WTC11 (cell line): ENCODE measurements at regions not wholly inside any gene's neighbourhood (a gene's known extent, or its start where the extent isn't known, plus 50 kb on each side); places are given as distances from the start of the nearest gene placed in this dataset.

ENCODE experiments used
- ATAC-seq: fragments of 200-7000 bp; cut with Tn5 transposase; 2 replicates; pipeline ENCODE4 v1.10.0; 2021; ENCODE audit warnings: mild to moderate bottlenecking, moderate library complexity
- CTCF ChIA-PET: fragments of 300-600 bp; sonication (Branson Sonifier 250); formaldehyde crosslinking; loops from one replicate; lab custom pipeline; 2021; ENCODE audit warnings: antibody characterized with exemption; lab: Charles Lee
- POLR2A ChIA-PET: fragments of 350-600 bp; sonication (Branson Sonifier 250); formaldehyde crosslinking; loops from one replicate; lab custom pipeline; 2021; ENCODE audit warnings: antibody characterized with exemption; lab: Charles Lee
- DNase-seq: peaks from one replicate; pipeline ENCODE4 v3.0.0; 2021; ENCODE audit warnings: low spot score
- H3K27ac Mint-ChIP-seq: 2 replicates; pipeline ENCODE4 v1.8.0; 2021; ENCODE audit warnings: mixed read lengths
- H3K27me3 Mint-ChIP-seq: 2 replicates; pipeline ENCODE4 v1.8.0; 2021; ENCODE audit warnings: low read depth, mild to moderate bottlenecking, moderate library complexity, mixed read lengths
- H3K36me3 Mint-ChIP-seq: 2 replicates; pipeline ENCODE4 v1.8.0; 2021; ENCODE audit warnings: mixed read lengths
- H3K4me1 Mint-ChIP-seq: 2 replicates; pipeline ENCODE4 v1.8.0; 2022; ENCODE audit warnings: mixed read lengths
- H3K4me3 Mint-ChIP-seq: 2 replicates; pipeline ENCODE4 v1.8.0; 2021; ENCODE audit warnings: mild to moderate bottlenecking, moderate library complexity, mixed read lengths
- H3K9me3 Mint-ChIP-seq: 2 replicates; pipeline ENCODE4 v1.8.0; 2021; ENCODE audit warnings: mixed read lengths
- ATF1 ChIP-seq: sonication (generic); formaldehyde crosslinking; IDR thresholded peaks from 2 replicates; pipeline ENCODE4 v1.8.1; 2023; ENCODE audit warnings: mild to moderate bottlenecking, moderate library complexity, missing genetic modification reagents
- CDX4 ChIP-seq: fragments of 250-450 bp; sonication (Bioruptor Pico); IDR thresholded peaks from 2 replicates; pipeline ENCODE4 v1.9.0; 2021; ENCODE audit warnings: moderate library complexity, mild to moderate bottlenecking, inconsistent platforms, borderline replicate concordance
- CREB1 ChIP-seq: sonication (generic); formaldehyde crosslinking; IDR thresholded peaks from 2 replicates; pipeline ENCODE4 v1.8.0; 2023; ENCODE audit warnings: mild to moderate bottlenecking, missing genetic modification reagents
- ELF4 ChIP-seq: sonication (generic); formaldehyde crosslinking; IDR thresholded peaks from 2 replicates; pipeline ENCODE4 v1.8.1; 2022; ENCODE audit warnings: low read depth, mild to moderate bottlenecking, moderate library complexity, missing genetic modification reagents
- FOXJ3 ChIP-seq: sonication (generic); formaldehyde crosslinking; IDR thresholded peaks from 2 replicates; pipeline ENCODE4 v1.9.0; 2021; ENCODE audit warnings: missing genetic modification reagents, mild to moderate bottlenecking, borderline replicate concordance
- FOXK1 ChIP-seq: sonication (generic); formaldehyde crosslinking; IDR thresholded peaks from 2 replicates; pipeline ENCODE4 v1.8.0; 2022; ENCODE audit warnings: mild to moderate bottlenecking, moderate library complexity, missing genetic modification reagents
- GABPB1 ChIP-seq: sonication (generic); formaldehyde crosslinking; IDR thresholded peaks from 2 replicates; pipeline ENCODE4 v1.8.1; 2023; ENCODE audit warnings: mild to moderate bottlenecking, missing genetic modification reagents
- GRHL2 ChIP-seq: fragments of 250-450 bp; sonication (Bioruptor Pico); IDR thresholded peaks from 2 replicates; pipeline ENCODE4 v1.8.0; 2022; ENCODE audit warnings: mild to moderate bottlenecking, moderate library complexity; ENCODE audit not compliant: insufficient replicate concordance, severe bottlenecking
- GTF2I ChIP-seq: fragments of 250-450 bp; sonication (Bioruptor Pico); conservative IDR thresholded peaks from 2 replicates; pipeline ENCODE4 v1.4.0; 2021; ENCODE audit warnings: mild to moderate bottlenecking
- HMGA2 ChIP-seq: fragments of 250-450 bp; sonication (Bioruptor Pico); IDR thresholded peaks from 2 replicates; pipeline ENCODE4 v1.4.0; 2021; ENCODE audit warnings: mild to moderate bottlenecking, moderate library complexity
- MLX ChIP-seq: sonication (generic); formaldehyde crosslinking; IDR thresholded peaks from 2 replicates; pipeline ENCODE4 v1.8.1; 2023; ENCODE audit warnings: mild to moderate bottlenecking, missing genetic modification reagents, moderate library complexity
- NFATC4 ChIP-seq: fragments of 250-450 bp; sonication (Bioruptor Pico); IDR thresholded peaks from 2 replicates; pipeline ENCODE4 v1.9.0; 2021; ENCODE audit warnings: mild to moderate bottlenecking
- NFE2L1 ChIP-seq: sonication (generic); formaldehyde crosslinking; IDR thresholded peaks from 2 replicates; pipeline ENCODE4 v1.8.1; 2023; ENCODE audit warnings: missing genetic modification reagents
- NFYB ChIP-seq: sonication (generic); formaldehyde crosslinking; conservative IDR thresholded peaks from 2 replicates; pipeline ENCODE4 v1.8.0; 2022; ENCODE audit warnings: low read depth, missing genetic modification reagents
- OVOL2 ChIP-seq: fragments of 250-450 bp; sonication (Bioruptor Pico); IDR thresholded peaks from 2 replicates; pipeline ENCODE4 v1.9.0; 2021; ENCODE audit warnings: mild to moderate bottlenecking, borderline replicate concordance
- TCF7 ChIP-seq: sonication (generic); formaldehyde crosslinking; IDR thresholded peaks from 2 replicates; pipeline ENCODE4 v1.8.0; 2022; ENCODE audit warnings: mild to moderate bottlenecking, low read depth, missing genetic modification reagents, moderate library complexity
- USF1 ChIP-seq: sonication (generic); formaldehyde crosslinking; IDR thresholded peaks from 2 replicates; pipeline ENCODE4 v1.8.0; 2022; ENCODE audit warnings: mild to moderate bottlenecking, missing genetic modification reagents
- ZNF219 ChIP-seq: sonication (generic); formaldehyde crosslinking; IDR thresholded peaks from 2 replicates; pipeline ENCODE4 v1.8.0; 2023; ENCODE audit warnings: missing genetic modification reagents, mild to moderate bottlenecking, borderline replicate concordance
- ZNF232 ChIP-seq: sonication (generic); formaldehyde crosslinking; IDR thresholded peaks from 2 replicates; pipeline ENCODE4 v1.8.0; 2022; ENCODE audit warnings: mild to moderate bottlenecking, missing genetic modification reagents
- ZNF263 ChIP-seq: sonication (generic); formaldehyde crosslinking; IDR thresholded peaks from 2 replicates; pipeline ENCODE4 v1.8.1; 2022; ENCODE audit warnings: low read depth, mild to moderate bottlenecking, moderate library complexity, missing genetic modification reagents
- ZNF317 ChIP-seq: sonication (generic); formaldehyde crosslinking; IDR thresholded peaks from 2 replicates; pipeline ENCODE4 v1.8.1; 2023; ENCODE audit warnings: low read depth, mild to moderate bottlenecking, moderate library complexity, missing genetic modification reagents, borderline replicate concordance
- ZNF396 ChIP-seq: fragments of 250-450 bp; sonication (Bioruptor Pico); IDR thresholded peaks from 2 replicates; pipeline ENCODE4 v1.8.0; 2021; ENCODE audit warnings: mild to moderate bottlenecking, moderate library complexity, borderline replicate concordance
- ZNF416 ChIP-seq: fragments of 250-450 bp; sonication (Bioruptor Pico); IDR thresholded peaks from 2 replicates; pipeline ENCODE4 v1.9.0; 2021; ENCODE audit warnings: mild to moderate bottlenecking, inconsistent platforms
- ZNF425 ChIP-seq: fragments of 250-450 bp; sonication (Bioruptor Pico); conservative IDR thresholded peaks from 2 replicates; pipeline ENCODE4 v1.9.0; 2021; ENCODE audit warnings: mild to moderate bottlenecking

- ATAC-seq (peak; percentile 68), DNase-seq (no peak)
- TF ChIP-seq FOXK1 (CRISPR knock-in tag) (no peak), OVOL2 (CRISPR knock-in tag) (no peak), NFYB (CRISPR knock-in tag) (no peak), CREB1 (CRISPR knock-in tag) (no peak), HMGA2 (CRISPR knock-in tag) (no peak), ZNF219 (CRISPR knock-in tag) (no peak), CDX4 (no peak), ZNF396 (CRISPR knock-in tag) (no peak), TCF7 (CRISPR knock-in tag) (no peak), ELF4 (CRISPR knock-in tag) (no peak), NFE2L1 (no peak), FOXJ3 (CRISPR knock-in tag) (no peak), ZNF317 (no peak), ZNF263 (CRISPR knock-in tag) (no peak), ZNF232 (no peak), NFATC4 (CRISPR knock-in tag) (no peak), GRHL2 (CRISPR knock-in tag) (no peak), ZNF416 (CRISPR knock-in tag) (no peak), ZNF425 (CRISPR knock-in tag) (no peak), ATF1 (CRISPR knock-in tag) (no peak)
- H3K4me3 Mint-ChIP-seq: no peak overlapping the region
- H3K9me3 Mint-ChIP-seq: peaks cover 15% of the 10 kb centered on the region
- H3K4me1 Mint-ChIP-seq: peaks cover 43% of the 10 kb centered on the region
- H3K27me3 Mint-ChIP-seq: no peaks in the 10 kb centered on the region
- H3K27ac Mint-ChIP-seq: 0 out of 2 replicates have a peak overlapping the region, but pooled peaks have one; percentile 47
- ChIA-PET CTCF (interaction anchor here (0.9 to 1.0 kb wide), 2 partner anchors 12 to 83 kb away, joined by 3 to 5 read pairs; no protein-coding TSS in a partner anchor), POLR2A (no interaction called here)
- H3K36me3 Mint-ChIP-seq: no peaks in the 10 kb centered on the region
These were observed 246.7 kb upstream of the TRPM3 start for GRCh38 chr9:71368157-71368556.

GRCh38 chr9:71364186-71364955 is 242.9 kb upstream of the TRPM3 start:
- Mint-ChIP-seq H3K4me1 (peaks cover 65% of the 10 kb centered on the region), H3K4me3 (no peak overlapping the region), H3K27me3 (no peaks in the 10 kb centered on the region), H3K27ac (peak overlapping the region; percentile 75), H3K36me3 (no peaks in the 10 kb centered on the region; the same call in 1 of the 2 replicates), H3K9me3 (no peaks in the 10 kb centered on the region)
- ATAC-seq (no peak), DNase-seq (no peak)
- TF ChIP-seq GTF2I (CRISPR knock-in tag) (no peak), GABPB1 (no peak), MLX (no peak), USF1 (no peak), ZNF416 (CRISPR knock-in tag) (no peak)
- POLR2A ChIA-PET: no interaction called here
- CTCF ChIA-PET: interaction anchor here (1.4 kb wide), 1 partner anchor 8 kb away, joined by 3 read pairs; no protein-coding TSS in a partner anchor
